HEK293 (cell line): ENCODE measurements at regions not wholly inside any gene's neighbourhood (a gene's known extent, or its start where the extent isn't known, plus 50 kb on each side); places are given as distances from the start of the nearest gene placed in this dataset.

Experiments used
- CTCF ChIA-PET: fragments of 350-600 bp; formaldehyde crosslinking; extraction: SDS; loops from one replicate; lab custom pipeline; 2021; ENCODE audit warnings: antibody characterized with exemption; lab: Yijun Ruan, JAX
- POLR2A ChIA-PET: fragments of 300-600 bp; formaldehyde crosslinking; extraction: SDS; loops from one replicate; lab custom pipeline; 2020; ENCODE audit warnings: antibody characterized with exemption, inconsistent platforms; lab: Yijun Ruan, JAX
- H3K27ac ChIP-seq: fragments of 200-500 bp; sonication (Bioruptor generic); 2 replicates; pipeline ENCODE4 v1.5.1; 2014; ENCODE audit warnings: low read depth, low read length, control low read depth, inconsistent platforms; ENCODE audit errors: extremely low read depth
- H3K36me3 ChIP-seq, 2 experiments: fragments of 200-500 bp in 1 of 2; sonication (Bioruptor generic) in 1 of 2; 1 replicate in 1 of 2; 2 replicates in 1 of 2; pipeline ENCODE4 v1.5.1; 2014 to 2017; ENCODE audit warnings: inconsistent platforms in 2 of 2, low read length in 2 of 2; ENCODE audit not compliant: control insufficient read depth in 2 of 2, insufficient read depth in 1 of 2
- H3K4me1 ChIP-seq: fragments of 200-500 bp; sonication (Bioruptor generic); 2 replicates; pipeline ENCODE4 v1.5.1; 2014; ENCODE audit warnings: mild to moderate bottlenecking, low read length, inconsistent platforms; ENCODE audit not compliant: control insufficient read depth, insufficient read depth
- H3K4me3 ChIP-seq: 2 replicates; pipeline ENCODE4 v1.5.1; 2011; ENCODE audit warnings: low read depth, mild to moderate bottlenecking, control low read depth, low read length, moderate library complexity
- H3K9me3 ChIP-seq: fragments of 200-500 bp; sonication (Bioruptor generic); 2 replicates; pipeline ENCODE4 v1.5.1; 2014; ENCODE audit warnings: low read depth, low read length, inconsistent platforms; ENCODE audit not compliant: control insufficient read depth, insufficient read depth
- GFI1B ChIP-seq: fragments of 450-650 bp; formaldehyde crosslinking; IDR thresholded peaks from 2 replicates; pipeline ENCODE4 v1.5.1; 2016; ENCODE audit warnings: missing biosample characterization, missing genetic modification characterization
- KLF8 ChIP-seq: fragments of 450-650 bp; formaldehyde crosslinking; IDR thresholded peaks from 2 replicates; pipeline ENCODE4 v1.5.1; 2016; ENCODE audit warnings: missing biosample characterization, missing genetic modification characterization
- MZF1 ChIP-seq: fragments of 450-650 bp; formaldehyde crosslinking; IDR thresholded peaks from 2 replicates; pipeline ENCODE4 v1.5.1; 2017; ENCODE audit warnings: missing biosample characterization, missing genetic modification characterization, borderline replicate concordance
- SALL2 ChIP-seq: fragments of 450-650 bp; formaldehyde crosslinking; IDR thresholded peaks from 2 replicates; pipeline ENCODE4 v1.5.0; 2017; ENCODE audit warnings: missing biosample characterization, mild to moderate bottlenecking, missing genetic modification characterization, borderline replicate concordance
- SP2 ChIP-seq: fragments of 450-650 bp; formaldehyde crosslinking; IDR thresholded peaks from 2 replicates; pipeline ENCODE4 v1.5.1; 2016; ENCODE audit warnings: missing biosample characterization, missing genetic modification characterization
- ZFP69B ChIP-seq: fragments of 450-650 bp; formaldehyde crosslinking; IDR thresholded peaks from 2 replicates; pipeline ENCODE4 v1.5.1; 2016; ENCODE audit warnings: missing biosample characterization, missing genetic modification characterization
- ZIC2 ChIP-seq: fragments of 450-650 bp; formaldehyde crosslinking; IDR thresholded peaks from 2 replicates; pipeline ENCODE4 v1.5.1; 2016; ENCODE audit warnings: missing biosample characterization, missing genetic modification characterization
- ZNF132 ChIP-seq: fragments of 450-650 bp; formaldehyde crosslinking; IDR thresholded peaks from 2 replicates; pipeline ENCODE4 v1.5.1; 2017; ENCODE audit warnings: missing biosample characterization, missing genetic modification characterization, borderline replicate concordance
- ZNF18 ChIP-seq: fragments of 450-650 bp; formaldehyde crosslinking; IDR thresholded peaks from 2 replicates; pipeline ENCODE4 v1.5.1; 2016; ENCODE audit warnings: missing biosample characterization, missing genetic modification characterization
- ZNF223 ChIP-seq: fragments of 450-650 bp; formaldehyde crosslinking; IDR thresholded peaks from 2 replicates; pipeline ENCODE4 v1.5.1; 2016; ENCODE audit warnings: missing biosample characterization, missing genetic modification characterization
- ZNF302 ChIP-seq: fragments of 450-650 bp; formaldehyde crosslinking; IDR thresholded peaks from 2 replicates; pipeline ENCODE4 v1.5.1; 2016; ENCODE audit warnings: missing biosample characterization, missing genetic modification characterization, low read depth
- ZNF350 ChIP-seq: fragments of 450-650 bp; formaldehyde crosslinking; IDR thresholded peaks from 2 replicates; pipeline ENCODE4 v1.5.0; 2017; ENCODE audit warnings: missing biosample characterization, mild to moderate bottlenecking, missing genetic modification characterization
- ZNF433 ChIP-seq: fragments of 450-650 bp; formaldehyde crosslinking; IDR thresholded peaks from 2 replicates; pipeline ENCODE4 v1.5.1; 2016; ENCODE audit warnings: missing biosample characterization, missing genetic modification characterization, low read depth
- ZNF501 ChIP-seq: fragments of 450-650 bp; formaldehyde crosslinking; IDR thresholded peaks from 2 replicates; pipeline ENCODE4 v1.5.1; 2016; ENCODE audit warnings: missing biosample characterization, missing genetic modification characterization
- ZNF561 ChIP-seq: fragments of 450-650 bp; IDR thresholded peaks from 2 replicates; pipeline ENCODE4 v1.5.1; 2018; ENCODE audit warnings: missing biosample characterization, missing genetic modification characterization, borderline replicate concordance
- ZNF664 ChIP-seq: fragments of 450-650 bp; formaldehyde crosslinking; IDR thresholded peaks from 2 replicates; pipeline ENCODE4 v1.5.1; 2016; ENCODE audit warnings: missing biosample characterization, missing genetic modification characterization
- ZNF704 ChIP-seq: fragments of 450-650 bp; formaldehyde crosslinking; IDR thresholded peaks from 2 replicates; pipeline ENCODE4 v1.5.1; 2016; ENCODE audit warnings: missing biosample characterization, missing genetic modification characterization
- TF ChIP-seq, protein P1 (sequence below): fragments of 450-650 bp; formaldehyde crosslinking; IDR thresholded peaks from 2 replicates; pipeline ENCODE4 v1.5.1; 2016; ENCODE audit warnings: missing biosample characterization, missing genetic modification characterization
- TF ChIP-seq, protein P2 (sequence below): fragments of 450-650 bp; formaldehyde crosslinking; IDR thresholded peaks from 2 replicates; pipeline ENCODE4 v1.5.1; 2016; ENCODE audit warnings: missing biosample characterization, missing genetic modification characterization

DNA sequence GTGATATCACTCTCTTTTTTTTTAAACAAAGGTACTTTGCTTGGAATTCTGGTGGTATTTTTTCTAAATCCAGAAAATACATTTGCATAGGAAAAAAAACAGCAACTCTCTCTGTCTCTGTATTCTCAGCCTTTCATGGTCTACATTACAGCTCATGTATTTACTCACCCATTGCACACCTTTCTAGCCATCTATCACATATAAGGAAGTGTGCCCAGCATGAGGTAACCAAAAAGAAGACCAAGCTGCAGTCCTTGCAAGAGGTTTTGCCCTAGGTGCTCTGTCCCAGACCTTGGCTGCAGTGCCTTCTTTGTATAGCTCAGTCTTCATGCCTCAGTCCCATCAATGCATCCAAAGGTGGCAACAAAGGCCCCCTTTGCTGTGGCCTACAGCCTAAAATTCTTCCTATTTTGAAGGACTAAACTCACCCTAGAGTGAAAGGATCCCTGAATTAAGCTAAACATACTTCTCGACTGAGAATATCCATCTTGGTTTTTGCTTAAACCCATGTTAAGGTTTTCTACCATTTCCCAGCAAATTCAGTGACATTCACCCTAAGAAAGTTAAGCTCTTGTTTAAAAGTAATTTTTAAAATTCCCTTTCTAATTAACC, 446.4 kb downstream of the KIF4B start:
- no peak for TF ChIP-seq ZNF132 (tag by site-specific recombination)
- no peak for TF ChIP-seq ZNF18 (tag by site-specific recombination)
- no peak for TF ChIP-seq ZNF433 (tag by site-specific recombination)
- no peak for TF ChIP-seq ZNF704 (tag by site-specific recombination)
- TF ChIP-seq, protein P1, sequence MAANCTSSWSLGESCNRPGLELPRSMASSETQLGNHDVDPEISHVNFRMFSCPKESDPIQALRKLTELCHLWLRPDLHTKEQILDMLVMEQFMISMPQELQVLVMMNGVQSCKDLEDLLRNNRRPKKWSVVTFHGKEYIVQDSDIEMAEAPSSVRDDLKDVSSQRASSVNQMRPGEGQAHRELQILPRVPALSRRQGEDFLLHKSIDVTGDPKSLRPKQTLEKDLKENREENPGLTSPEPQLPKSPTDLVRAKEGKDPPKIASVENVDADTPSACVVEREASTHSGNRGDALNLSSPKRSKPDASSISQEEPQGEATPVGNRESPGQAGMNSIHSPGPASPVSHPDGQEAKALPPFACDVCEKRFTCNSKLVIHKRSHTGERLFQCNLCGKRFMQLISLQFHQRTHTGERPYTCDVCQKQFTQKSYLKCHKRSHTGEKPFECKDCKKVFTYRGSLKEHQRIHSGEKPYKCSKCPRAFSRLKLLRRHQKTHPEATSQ: no peak
- no peak for TF ChIP-seq ZFP69B (tag by site-specific recombination)
- TF ChIP-seq ZNF501 (tag by site-specific recombination): no peak
- no peak for TF ChIP-seq KLF8 (tag by site-specific recombination)
- ChIA-PET POLR2A (no interaction called here), CTCF (interaction anchor here (0.6 kb wide), 1 partner anchor 24 kb away, joined by 3 read pairs; no protein-coding TSS in a partner anchor)
- H3K36me3 ChIP-seq: no peaks in the 10 kb centered on the region
- H3K27ac ChIP-seq: no peak overlapping the region
- H3K4me3 ChIP-seq: no peak overlapping the region
- H3K9me3 ChIP-seq: no peaks in the 10 kb centered on the region
- H3K4me1 ChIP-seq: no peaks in the 10 kb centered on the region

DNA sequence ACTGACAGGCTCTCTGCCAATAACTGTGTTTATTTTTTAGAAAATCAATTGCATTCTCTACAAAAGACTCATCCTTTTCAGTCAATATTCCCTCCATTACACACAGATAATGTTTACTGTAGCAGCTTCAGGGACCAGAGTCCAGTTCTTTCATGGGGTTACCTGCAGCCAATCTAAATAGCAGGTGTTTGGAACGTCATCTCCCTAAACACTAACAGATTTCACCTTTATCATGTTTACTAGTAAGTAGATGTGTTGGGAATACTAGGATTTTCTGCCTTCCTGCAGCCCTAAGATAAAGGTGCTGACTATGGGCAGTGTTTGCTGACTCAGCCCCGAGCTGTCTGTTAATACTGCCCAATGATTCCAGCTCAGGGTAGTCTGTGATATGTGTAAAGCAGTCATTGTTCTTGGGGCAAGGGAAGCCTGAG, 447.0 kb downstream of the KIF4B start:
- CTCF ChIA-PET: interaction anchor here (0.6 kb wide), 1 partner anchor 23 kb away, joined by 3 read pairs; no protein-coding TSS in a partner anchor
- no peaks in the 10 kb centered on the region for H3K36me3 ChIP-seq
- H3K4me1 ChIP-seq: no peaks in the 10 kb centered on the region
- TF ChIP-seq, protein P2, sequence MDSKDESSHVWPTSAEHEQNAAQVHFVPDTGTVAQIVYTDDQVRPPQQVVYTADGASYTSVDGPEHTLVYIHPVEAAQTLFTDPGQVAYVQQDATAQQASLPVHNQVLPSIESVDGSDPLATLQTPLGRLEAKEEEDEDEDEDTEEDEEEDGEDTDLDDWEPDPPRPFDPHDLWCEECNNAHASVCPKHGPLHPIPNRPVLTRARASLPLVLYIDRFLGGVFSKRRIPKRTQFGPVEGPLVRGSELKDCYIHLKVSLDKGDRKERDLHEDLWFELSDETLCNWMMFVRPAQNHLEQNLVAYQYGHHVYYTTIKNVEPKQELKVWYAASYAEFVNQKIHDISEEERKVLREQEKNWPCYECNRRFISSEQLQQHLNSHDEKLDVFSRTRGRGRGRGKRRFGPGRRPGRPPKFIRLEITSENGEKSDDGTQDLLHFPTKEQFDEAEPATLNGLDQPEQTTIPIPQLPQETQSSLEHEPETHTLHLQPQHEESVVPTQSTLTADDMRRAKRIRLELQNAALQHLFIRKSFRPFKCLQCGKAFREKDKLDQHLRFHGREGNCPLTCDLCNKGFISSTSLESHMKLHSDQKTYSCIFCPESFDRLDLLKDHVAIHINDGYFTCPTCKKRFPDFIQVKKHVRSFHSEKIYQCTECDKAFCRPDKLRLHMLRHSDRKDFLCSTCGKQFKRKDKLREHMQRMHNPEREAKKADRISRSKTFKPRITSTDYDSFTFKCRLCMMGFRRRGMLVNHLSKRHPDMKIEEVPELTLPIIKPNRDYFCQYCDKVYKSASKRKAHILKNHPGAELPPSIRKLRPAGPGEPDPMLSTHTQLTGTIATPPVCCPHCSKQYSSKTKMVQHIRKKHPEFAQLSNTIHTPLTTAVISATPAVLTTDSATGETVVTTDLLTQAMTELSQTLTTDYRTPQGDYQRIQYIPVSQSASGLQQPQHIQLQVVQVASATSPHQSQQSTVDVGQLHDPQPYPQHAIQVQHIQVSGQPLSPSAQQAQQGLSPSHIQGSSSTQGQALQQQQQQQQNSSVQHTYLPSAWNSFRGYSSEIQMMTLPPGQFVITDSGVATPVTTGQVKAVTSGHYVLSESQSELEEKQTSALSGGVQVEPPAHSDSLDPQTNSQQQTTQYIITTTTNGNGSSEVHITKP (tag by site-specific recombination): no peak
- TF ChIP-seq ZNF302 (no peak), SP2 (tag by site-specific recombination) (no peak), ZNF664 (no peak), GFI1B (tag by site-specific recombination) (no peak), MZF1 (no peak), ZNF433 (tag by site-specific recombination) (no peak), ZNF223 (tag by site-specific recombination) (no peak), ZIC2 (tag by site-specific recombination) (no peak), ZNF18 (tag by site-specific recombination) (no peak), ZNF561 (tag by site-specific recombination) (no peak), SALL2 (no peak), ZNF350 (tag by site-specific recombination) (no peak), ZFP69B (tag by site-specific recombination) (no peak)
- TF ChIP-seq, protein P1: no peak
- POLR2A ChIA-PET: interaction anchor here (0.6 kb wide), 1 partner anchor 8 kb away, joined by 3 read pairs; no protein-coding TSS in a partner anchor
- H3K27ac ChIP-seq: no peak overlapping the region
- no peaks in the 10 kb centered on the region for H3K9me3 ChIP-seq
- H3K4me3 ChIP-seq: no peak overlapping the region
